Fibroblast of skin of abdomen (primary cell): ENCODE measurements at regions not wholly inside any gene's neighbourhood (a gene's known extent, or its start where the extent isn't known, plus 50 kb on each side); places are given as distances from the start of the nearest gene placed in this dataset.
"Not testable (repeated sequence)": the region's sequence is repeated elsewhere in the genome, so short reads cannot be mapped to it uniquely, and the experiment has no call there.

Experiments
- DNase-seq: peaks from one replicate; pipeline ENCODE4 v3.0.0-alpha.2; 2013

- peak; percentile 36 for DNase-seq
Measured at GRCh38 chr12:58069268-58069963, 128.0 kb downstream of the ATP23 start.

DNA sequence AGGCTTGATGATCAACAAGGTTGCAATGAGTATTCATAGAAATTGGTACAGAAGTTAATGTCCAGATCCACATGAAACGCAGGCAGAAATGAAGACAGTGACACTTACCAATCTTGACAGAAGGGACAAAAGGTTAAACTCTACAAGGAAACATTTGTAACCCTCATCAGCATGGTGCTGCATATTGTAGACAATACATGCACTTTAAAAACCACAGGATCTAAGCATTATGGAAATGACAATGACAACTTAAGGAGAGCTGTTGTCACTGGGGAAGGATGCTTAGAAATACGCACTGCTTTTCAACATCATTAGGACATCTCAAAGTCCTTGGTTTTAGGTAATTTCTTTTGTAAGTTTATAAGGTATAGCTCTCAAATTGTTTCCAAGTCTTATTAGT lies 130.6 kb downstream of the ATP23 start:
- DNase-seq: no peak

GRCh38 chr12:58074259-58074658 lies 132.9 kb downstream of the ATP23 start:
- no peak for DNase-seq

DNA sequence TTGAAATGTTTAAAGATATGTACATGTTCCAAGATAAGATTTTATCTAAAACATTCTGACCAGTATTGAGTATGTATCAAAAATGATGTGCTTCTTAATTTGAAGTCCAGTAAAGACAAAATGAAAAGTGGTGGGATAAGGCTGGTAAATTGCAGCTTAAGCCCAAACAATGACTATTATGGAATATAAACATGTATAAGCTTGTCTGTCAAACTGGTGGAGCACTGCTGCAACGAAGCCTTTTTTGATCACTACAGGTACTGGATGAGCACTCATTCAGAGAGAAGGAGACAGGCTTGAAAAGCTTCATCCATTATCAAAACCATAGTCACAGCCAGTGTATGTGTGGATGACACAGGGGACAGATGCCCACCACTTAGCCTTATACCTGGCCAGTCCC lies 138.4 kb downstream of the ATP23 start:
- no peak for DNase-seq

DNA sequence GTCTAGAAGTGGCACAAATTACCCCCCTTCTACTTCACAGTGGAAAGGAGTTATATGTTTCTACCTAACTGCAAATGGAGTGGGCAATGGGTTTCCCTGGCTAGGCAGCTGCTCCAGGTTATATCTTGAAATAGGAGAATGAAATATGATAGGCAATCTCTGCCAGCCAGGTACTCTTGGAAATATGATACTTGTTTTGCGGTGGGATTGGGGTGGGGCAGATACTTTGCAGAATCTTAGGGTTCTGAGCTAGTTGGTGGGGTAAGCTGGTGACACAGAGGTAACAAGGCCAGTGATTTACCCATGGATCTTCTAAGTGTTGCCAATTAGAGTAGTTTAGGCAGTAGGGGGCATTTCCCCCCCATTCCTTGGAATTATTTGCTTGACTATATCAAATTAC lies 140.1 kb downstream of the ATP23 start:
- DNase-seq: no peak

GRCh38 chr12:58082996-58083395 lies 141.6 kb downstream of the ATP23 start:
- DNase-seq: no peak

DNA sequence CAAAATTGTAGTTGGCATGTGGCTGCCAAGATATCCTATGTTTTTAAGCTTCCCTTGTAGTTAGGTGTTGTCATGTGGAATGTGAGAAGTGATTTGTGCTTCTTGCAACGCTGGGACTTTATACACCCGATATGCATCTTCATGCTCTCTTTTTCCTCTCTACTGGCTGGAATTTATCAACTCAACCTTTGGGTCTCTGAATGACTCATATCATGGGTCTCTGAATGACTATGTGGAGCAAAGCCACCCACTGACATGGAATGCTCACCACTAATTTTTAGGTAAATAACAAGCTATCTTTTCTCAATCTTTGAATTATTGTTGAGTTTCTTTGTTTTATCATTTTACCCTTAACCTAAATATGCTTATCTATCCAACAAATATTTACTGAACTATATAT lies 144.6 kb downstream of the ATP23 start:
- DNase-seq: no peak

GRCh38 chr12:58086930-58087329 lies 145.6 kb downstream of the ATP23 start:
- DNase-seq: no peak

GRCh38 chr12:58087423-58088127 lies 146.2 kb downstream of the ATP23 start:
- DNase-seq: no peak

GRCh38 chr12:58089588-58089987 lies 148.2 kb downstream of the ATP23 start:
- no peak for DNase-seq

GRCh38 chr12:58090685-58091084 lies 149.3 kb downstream of the ATP23 start:
- DNase-seq: no peak

- DNase-seq: no peak
Measured at GRCh38 chr12:58095002-58095401, 153.6 kb downstream of the ATP23 start.

DNA sequence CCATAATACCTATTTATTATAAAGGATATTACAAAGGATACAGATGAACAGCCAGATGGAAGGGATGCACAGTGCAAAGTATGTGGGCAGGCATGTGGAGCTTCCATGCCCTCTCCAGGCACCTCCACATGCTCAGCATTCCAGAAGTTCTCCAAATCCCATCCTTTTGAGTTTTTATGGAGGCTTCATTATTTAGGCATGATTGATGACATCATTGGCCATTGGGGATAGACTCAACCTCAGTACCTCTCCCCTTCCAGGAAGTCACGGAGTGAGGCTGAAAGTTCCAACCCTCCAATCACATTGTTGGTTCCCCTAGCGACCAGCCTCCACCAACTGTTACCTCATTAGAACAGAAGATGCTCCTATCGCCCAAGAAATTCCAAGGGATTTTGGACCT lies 156.4 kb downstream of the ATP23 start:
- DNase-seq: no peak

GRCh38 chr12:58099476-58099875 lies 158.1 kb downstream of the ATP23 start:
- DNase-seq: no peak

GRCh38 chr12:58104351-58104755 lies 163.0 kb downstream of the ATP23 start:
- no peak for DNase-seq

GRCh38 chr12:58105225-58106119 lies 164.1 kb downstream of the ATP23 start:
- DNase-seq: no peak

- no peak for DNase-seq
Measured at GRCh38 chr12:58106195-58106594, 164.8 kb downstream of the ATP23 start.

GRCh38 chr12:58117201-58117600 lies 175.8 kb downstream of the ATP23 start:
- no peak for DNase-seq

- DNase-seq: no peak
Measured at GRCh38 chr12:58117667-58118066, 176.3 kb downstream of the ATP23 start.

GRCh38 chr12:58125761-58126160 lies 184.4 kb downstream of the ATP23 start:
- not testable (repeated sequence) for DNase-seq

GRCh38 chr12:58131986-58132755 lies 190.8 kb downstream of the ATP23 start:
- DNase-seq: no peak

- DNase-seq: no peak
Measured at GRCh38 chr12:58138424-58138823, 197.1 kb downstream of the ATP23 start.

DNA sequence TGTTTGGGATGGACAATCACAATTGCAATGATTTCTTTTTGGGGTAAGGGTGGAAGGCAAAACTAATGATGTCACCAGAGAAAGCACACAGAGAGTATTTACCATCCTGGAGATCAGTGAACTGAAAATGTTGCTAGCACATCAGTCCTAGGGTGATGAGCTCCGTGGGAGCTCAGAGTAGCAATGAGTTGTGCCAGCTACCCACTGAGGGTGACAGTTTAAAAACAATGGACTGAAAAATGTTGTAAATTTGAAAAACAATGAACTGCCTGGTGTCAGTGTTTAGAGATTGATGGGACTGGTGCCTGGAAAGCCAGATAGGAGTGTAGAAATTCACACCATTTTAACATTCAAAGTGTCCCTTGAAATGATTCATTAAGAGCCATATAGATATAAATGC lies 198.5 kb downstream of the ATP23 start:
- DNase-seq: no peak
